PC-3 (cell line): ENCODE measurements at regions not wholly inside any gene's neighbourhood (a gene's known extent, or its start where the extent isn't known, plus 50 kb on each side); places are given as distances from the start of the nearest gene placed in this dataset.

ENCODE experiments used
- ATAC-seq: fragments of 200-7000 bp; cut with Tn5 transposase; 2 replicates; pipeline ENCODE4 v1.9.1; 2020; ENCODE audit warnings: mild to moderate bottlenecking, moderate library complexity
- BruUV-seq: library from RNA; stranded (reverse); fragments of 400-500 nt; replicated peaks from 2 replicates; lab custom pipeline; 2021; lab: Mats Ljungman, UMichigan
- CTCF ChIA-PET: fragments of 300-600 bp; sonication (Branson Sonifier 250); formaldehyde crosslinking; loops from one replicate; lab custom pipeline; 2022; ENCODE audit warnings: antibody characterized with exemption; lab: Charles Lee
- POLR2A ChIA-PET: fragments of 300-600 bp; sonication (Branson Sonifier 250); formaldehyde crosslinking; loops from one replicate; lab custom pipeline; 2022; ENCODE audit warnings: antibody characterized with exemption; ENCODE audit not compliant: unreplicated experiment; lab: Charles Lee
- DNase-seq: peaks from one replicate; pipeline ENCODE4 v3.0.0-alpha.2; 2015
- H2AFZ ChIP-seq: fragments of 300-600 bp; sonication (generic); 2 replicates; pipeline ENCODE4 v1.6.0; 2016; ENCODE audit warnings: antibody characterized with exemption, low read length
- H3F3A ChIP-seq: fragments of 300-600 bp; sonication (generic); one replicate; pipeline ENCODE4 v1.6.0; 2017; ENCODE audit warnings: antibody characterized with exemption, low read length, control low read depth, mild to moderate bottlenecking; ENCODE audit not compliant: unreplicated experiment
- H3K27ac ChIP-seq: fragments of 300-600 bp; sonication (generic); 2 replicates; pipeline ENCODE4 v1.5.1; 2016; ENCODE audit warnings: mild to moderate bottlenecking, low read length
- H3K27me3 ChIP-seq: fragments of 300-600 bp; sonication (generic); 2 replicates; pipeline ENCODE4 v1.6.1; 2016; ENCODE audit warnings: low read length, mixed read lengths
- H3K36me3 ChIP-seq: fragments of 300-600 bp; sonication (generic); 2 replicates; pipeline ENCODE4 v1.6.1; 2016; ENCODE audit warnings: low read depth, mixed run types, low read length, mixed read lengths
- H3K4me1 ChIP-seq: fragments of 300-600 bp; sonication (generic); 2 replicates; pipeline ENCODE4 v1.5.1; 2016; ENCODE audit warnings: low read length; ENCODE audit not compliant: insufficient read depth
- H3K4me2 ChIP-seq: fragments of 300-600 bp; sonication (generic); 2 replicates; pipeline ENCODE4 v1.6.0; 2016; ENCODE audit warnings: low read length
- H3K4me3 ChIP-seq: fragments of 300-600 bp; sonication (generic); 2 replicates; pipeline ENCODE4 v1.5.1; 2016; ENCODE audit warnings: mild to moderate bottlenecking, low read length, mixed read lengths
- H3K79me2 ChIP-seq: fragments of 300-600 bp; sonication (generic); 2 replicates; pipeline ENCODE4 v1.6.1; 2017; ENCODE audit warnings: low read length, mixed read lengths
- H3K9ac ChIP-seq: fragments of 300-600 bp; sonication (generic); 2 replicates; pipeline ENCODE4 v1.6.0; 2016; ENCODE audit warnings: mild to moderate bottlenecking, low read length
- H3K9me2 ChIP-seq: fragments of 300-600 bp; sonication (generic); replicated peaks from 2 replicates; pipeline ENCODE4 v1.6.1; 2016; ENCODE audit warnings: mixed run types, low read length, mixed read lengths
- H3K9me3 ChIP-seq: fragments of 300-600 bp; sonication (generic); 2 replicates; pipeline ENCODE4 v1.6.1; 2016; ENCODE audit warnings: low read length, mixed read lengths
- H4K20me1 ChIP-seq: fragments of 300-600 bp; sonication (generic); 2 replicates; pipeline ENCODE4 v1.6.1; 2016; ENCODE audit warnings: low read length, mixed read lengths
- CTCF ChIP-seq: fragments of 300-600 bp; sonication (generic); conservative IDR thresholded peaks from 2 replicates; pipeline ENCODE4 v1.5.1; 2017; ENCODE audit warnings: antibody characterized with exemption, low read depth, mild to moderate bottlenecking, low read length
- EZH2 ChIP-seq: fragments of 300-600 bp; sonication (generic); IDR thresholded peaks from one replicate; pipeline ENCODE4 v1.6.1; 2017; ENCODE audit warnings: antibody characterized with exemption, mild to moderate bottlenecking, low read length; ENCODE audit not compliant: unreplicated experiment
- EZH2phosphoT487 ChIP-seq: fragments of 300-600 bp; sonication (generic); IDR thresholded peaks from 2 replicates; pipeline ENCODE4 v1.6.1; 2018; ENCODE audit warnings: mild to moderate bottlenecking, antibody characterized with exemption, low read length, borderline replicate concordance
- intact Hi-C: fragments of 100-400 bp; cut with micrococcal nuclease; formaldehyde crosslinking; loops from 2 replicates; pipeline ENCODE4 v1.9.0; 2023

GRCh38 chr6:23390221-23390620, 735.8 kb upstream of the NRSN1 start:
- Histone ChIP-seq H3K4me2 (no peak overlapping the region), H3F3A (no peaks in the 10 kb centered on the region), H2AFZ (no peak overlapping the region), H4K20me1 (no peaks in the 10 kb centered on the region), H3K9ac (no peak overlapping the region), H3K9me3 (no peaks in the 10 kb centered on the region), H3K36me3 (no peaks in the 10 kb centered on the region), H3K4me1 (no peaks in the 10 kb centered on the region), H3K4me3 (no peak overlapping the region), H3K9me2 (no peaks in the 10 kb centered on the region), H3K79me2 (no peaks in the 10 kb centered on the region), H3K27me3 (no peaks in the 10 kb centered on the region), H3K27ac (no peak overlapping the region)
- intact Hi-C loops, result no loop called here
- ChIA-PET CTCF (no interaction called here), POLR2A (no interaction called here)
- DNase-seq (no peak), ATAC-seq (no peak)
- no peak for TF ChIP-seq EZH2
- no peak for TF ChIP-seq EZH2phosphoT487
- no peak for TF ChIP-seq CTCF
- BruUV-seq, result no TSS peak

GRCh38 chr6:23394681-23395080, 731.3 kb upstream of the NRSN1 start:
- Histone ChIP-seq H3K27ac (no peak overlapping the region), H3K9me2 (no peaks in the 10 kb centered on the region), H3K9me3 (no peaks in the 10 kb centered on the region), H3K36me3 (no peaks in the 10 kb centered on the region), H3K9ac (no peak overlapping the region), H3K4me2 (no peak overlapping the region), H2AFZ (no peak overlapping the region), H4K20me1 (no peaks in the 10 kb centered on the region), H3F3A (no peaks in the 10 kb centered on the region), H3K4me1 (no peaks in the 10 kb centered on the region), H3K79me2 (no peaks in the 10 kb centered on the region), H3K4me3 (no peak overlapping the region), H3K27me3 (no peaks in the 10 kb centered on the region)
- ATAC-seq, result no peak
- no peak for TF ChIP-seq CTCF
- no peak for TF ChIP-seq EZH2
- TF ChIP-seq EZH2phosphoT487, result no peak
- POLR2A ChIA-PET, result no interaction called here
- no peak for DNase-seq
- no TSS peak for BruUV-seq
- intact Hi-C loops, result no loop called here
- CTCF ChIA-PET, result no interaction called here

- no peak overlapping the region for H3K4me3 ChIP-seq
- H3K9me3 ChIP-seq, result no peaks in the 10 kb centered on the region
- intact Hi-C loops, result no loop called here
- H3K27me3 ChIP-seq, result no peaks in the 10 kb centered on the region
- H3K4me2 ChIP-seq, result no peak overlapping the region
- TF ChIP-seq EZH2phosphoT487, result no peak
- no peak for TF ChIP-seq CTCF
- no peak for TF ChIP-seq EZH2
- no peaks in the 10 kb centered on the region for H3K4me1 ChIP-seq
- DNase-seq (no peak), ATAC-seq (no peak)
- no TSS peak for BruUV-seq
- no peak overlapping the region for H3K9ac ChIP-seq
- ChIA-PET POLR2A (no interaction called here), CTCF (no interaction called here)
- no peaks in the 10 kb centered on the region for H3K36me3 ChIP-seq
- no peak overlapping the region for H3K27ac ChIP-seq
- no peaks in the 10 kb centered on the region for H3F3A ChIP-seq
- H3K79me2 ChIP-seq, result no peaks in the 10 kb centered on the region
- no peaks in the 10 kb centered on the region for H4K20me1 ChIP-seq
- H3K9me2 ChIP-seq, result no peaks in the 10 kb centered on the region
- H2AFZ ChIP-seq, result no peak overlapping the region
Measured at GRCh38 chr6:23395381-23395780, 730.6 kb upstream of the NRSN1 start.
